Activated CD8-positive, alpha-beta T cell treated with anti-CD3 and anti-CD28 coated beads, Interleukin-2, amount 10 ng/mL, durations not matched to agents 7 days and 5 days (primary cell): ENCODE measurements at regions not wholly inside any gene's neighbourhood (a gene's known extent, or its start where the extent isn't known, plus 50 kb on each side); places are given as distances from the start of the nearest gene placed in this dataset.

Experiments
- ATAC-seq: fragments of 150-1000 bp; cut with Tn5 transposase; one replicate; pipeline ENCODE4 v1.10.0; 2021; ENCODE audit warnings: moderate library complexity
- CTCF ChIA-PET: fragments of 350-600 bp; sonication (Branson Sonifier 250); formaldehyde crosslinking; loops from one replicate; lab custom pipeline; 2021; ENCODE audit warnings: antibody characterized with exemption; lab: Charles Lee
- POLR2A ChIA-PET: fragments of 350-600 bp; sonication (Branson Sonifier 250); formaldehyde crosslinking; loops from one replicate; lab custom pipeline; 2021; ENCODE audit warnings: antibody characterized with exemption; lab: Charles Lee
- DNase-seq: peaks from one replicate; pipeline ENCODE4 v3.0.0-alpha.2; 2020
- H3K27ac Mint-ChIP-seq: one replicate; pipeline ENCODE4 v1.8.0; 2021; ENCODE audit warnings: mild to moderate bottlenecking, mixed read lengths
- H3K27me3 Mint-ChIP-seq: one replicate; pipeline ENCODE4 v1.8.0; 2021; ENCODE audit warnings: low read depth, mixed read lengths
- H3K36me3 Mint-ChIP-seq: one replicate; pipeline ENCODE4 v1.8.0; 2021; ENCODE audit warnings: low read depth, mixed read lengths
- H3K4me1 Mint-ChIP-seq: one replicate; pipeline ENCODE4 v1.8.0; 2021; ENCODE audit warnings: low read depth, mixed read lengths
- H3K4me3 Mint-ChIP-seq: one replicate; pipeline ENCODE4 v1.8.0; 2021; ENCODE audit warnings: mild to moderate bottlenecking, mixed read lengths
- H3K9me3 Mint-ChIP-seq: one replicate; pipeline ENCODE4 v1.8.0; 2022; ENCODE audit warnings: mixed read lengths; ENCODE audit not compliant: insufficient read depth

- H3K9me3 Mint-ChIP-seq = no peaks in the 10 kb centered on the region
- no peak overlapping the region for H3K27ac Mint-ChIP-seq
- DNase-seq (no peak), ATAC-seq (no peak)
- H3K36me3 Mint-ChIP-seq = no peaks in the 10 kb centered on the region
- ChIA-PET POLR2A (no interaction called here), CTCF (no interaction called here)
- no peaks in the 10 kb centered on the region for H3K4me1 Mint-ChIP-seq
- H3K27me3 Mint-ChIP-seq = no peaks in the 10 kb centered on the region
- no peak overlapping the region for H3K4me3 Mint-ChIP-seq
These were observed 105.4 kb upstream of the F3 start for GRCh38 chr1:94646786-94647555.

GRCh38 chr1:94646141-94646643 is 104.6 kb upstream of the F3 start:
- no peak for DNase-seq

GRCh38 chr1:94644352-94644751 is 102.8 kb upstream of the F3 start:
- Mint-ChIP-seq H3K4me3 (no peak overlapping the region), H3K36me3 (no peaks in the 10 kb centered on the region), H3K27ac (no peak overlapping the region), H3K27me3 (no peaks in the 10 kb centered on the region), H3K4me1 (no peaks in the 10 kb centered on the region), H3K9me3 (no peaks in the 10 kb centered on the region)
- ChIA-PET POLR2A (no interaction called here), CTCF (no interaction called here)
- DNase-seq (no peak), ATAC-seq (no peak)

More at GRCh38 chr1:94646141-94646643, 104.6 kb upstream of the F3 start:
- H3K4me1 Mint-ChIP-seq = no peaks in the 10 kb centered on the region
- no peak overlapping the region for H3K27ac Mint-ChIP-seq
- no peaks in the 10 kb centered on the region for H3K9me3 Mint-ChIP-seq
- CTCF ChIA-PET = no interaction called here
- ATAC-seq = no peak
- H3K27me3 Mint-ChIP-seq = no peaks in the 10 kb centered on the region
- POLR2A ChIA-PET = no interaction called here
- no peak overlapping the region for H3K4me3 Mint-ChIP-seq
- H3K36me3 Mint-ChIP-seq = no peaks in the 10 kb centered on the region

GRCh38 chr1:94643819-94644218 is 102.3 kb upstream of the F3 start:
- Mint-ChIP-seq H3K36me3 (no peaks in the 10 kb centered on the region), H3K27me3 (no peaks in the 10 kb centered on the region), H3K4me1 (no peaks in the 10 kb centered on the region), H3K9me3 (no peaks in the 10 kb centered on the region), H3K4me3 (no peak overlapping the region), H3K27ac (no peak overlapping the region)
- no peak for ATAC-seq
- ChIA-PET CTCF (no interaction called here), POLR2A (no interaction called here)
- no peak for DNase-seq

- DNase-seq (no peak), ATAC-seq (no peak)
- no peaks in the 10 kb centered on the region for H3K4me1 Mint-ChIP-seq
- H3K27ac Mint-ChIP-seq = no peak overlapping the region
- POLR2A ChIA-PET = no interaction called here
- CTCF ChIA-PET = no interaction called here
- H3K36me3 Mint-ChIP-seq = no peaks in the 10 kb centered on the region
- H3K27me3 Mint-ChIP-seq = no peaks in the 10 kb centered on the region
- no peaks in the 10 kb centered on the region for H3K9me3 Mint-ChIP-seq
- no peak overlapping the region for H3K4me3 Mint-ChIP-seq
These were observed 101.2 kb upstream of the F3 start for GRCh38 chr1:94642617-94643321.

- ATAC-seq = no peak
- Mint-ChIP-seq H3K4me1 (no peaks in the 10 kb centered on the region), H3K9me3 (no peaks in the 10 kb centered on the region), H3K27ac (no peak overlapping the region), H3K4me3 (no peak overlapping the region), H3K36me3 (no peaks in the 10 kb centered on the region), H3K27me3 (no peaks in the 10 kb centered on the region)
- ChIA-PET POLR2A (no interaction called here), CTCF (no interaction called here)
- no peak for DNase-seq
These were observed 100.4 kb upstream of the F3 start for GRCh38 chr1:94641990-94642389.

- no peak overlapping the region for H3K27ac Mint-ChIP-seq
- POLR2A ChIA-PET = no interaction called here
- ATAC-seq (no peak), DNase-seq (no peak)
- H3K4me1 Mint-ChIP-seq = no peaks in the 10 kb centered on the region
- H3K9me3 Mint-ChIP-seq = no peaks in the 10 kb centered on the region
- H3K27me3 Mint-ChIP-seq = no peaks in the 10 kb centered on the region
- no peak overlapping the region for H3K4me3 Mint-ChIP-seq
- H3K36me3 Mint-ChIP-seq = no peaks in the 10 kb centered on the region
- CTCF ChIA-PET = no interaction called here
These were observed 98.6 kb upstream of the F3 start for GRCh38 chr1:94640125-94640524.

- Mint-ChIP-seq H3K36me3 (no peaks in the 10 kb centered on the region), H3K27me3 (peaks cover 5% of the 10 kb centered on the region), H3K4me1 (no peaks in the 10 kb centered on the region), H3K27ac (no peak overlapping the region), H3K4me3 (no peak overlapping the region), H3K9me3 (no peaks in the 10 kb centered on the region)
- no peak for ATAC-seq
- no peak for DNase-seq
- CTCF ChIA-PET = no interaction called here
- POLR2A ChIA-PET = no interaction called here
These were observed 95.6 kb upstream of the F3 start for GRCh38 chr1:94637121-94637520.

- ChIA-PET POLR2A (no interaction called here), CTCF (no interaction called here)
- H3K27me3 Mint-ChIP-seq = peaks cover 5% of the 10 kb centered on the region
- no peak overlapping the region for H3K27ac Mint-ChIP-seq
- no peaks in the 10 kb centered on the region for H3K4me1 Mint-ChIP-seq
- H3K9me3 Mint-ChIP-seq = no peaks in the 10 kb centered on the region
- DNase-seq = no peak
- H3K4me3 Mint-ChIP-seq = no peak overlapping the region
- H3K36me3 Mint-ChIP-seq = no peaks in the 10 kb centered on the region
- ATAC-seq = no peak
These were observed 95.1 kb upstream of the F3 start for GRCh38 chr1:94636624-94637023.

GRCh38 chr1:94636100-94636499 is 94.5 kb upstream of the F3 start:
- Mint-ChIP-seq H3K4me1 (no peaks in the 10 kb centered on the region), H3K9me3 (no peaks in the 10 kb centered on the region), H3K36me3 (no peaks in the 10 kb centered on the region), H3K27ac (no peak overlapping the region), H3K4me3 (no peak overlapping the region), H3K27me3 (peaks cover 6% of the 10 kb centered on the region)
- ChIA-PET CTCF (no interaction called here), POLR2A (no interaction called here)
- ATAC-seq (no peak), DNase-seq (no peak)

- H3K4me3 Mint-ChIP-seq = no peak overlapping the region
- H3K27ac Mint-ChIP-seq = no peak overlapping the region
- CTCF ChIA-PET = no interaction called here
These were observed 93.4 kb upstream of the F3 start for GRCh38 chr1:94634977-94635416.

GRCh38 chr1:94633051-94633450 is 91.5 kb upstream of the F3 start:
- Mint-ChIP-seq H3K27me3 (peaks cover 7% of the 10 kb centered on the region), H3K4me3 (no peak overlapping the region)

More at GRCh38 chr1:94634977-94635416, 93.4 kb upstream of the F3 start:
- Mint-ChIP-seq H3K9me3 (no peaks in the 10 kb centered on the region), H3K4me1 (no peaks in the 10 kb centered on the region), H3K27me3 (peaks cover 7% of the 10 kb centered on the region), H3K36me3 (no peaks in the 10 kb centered on the region)
- ATAC-seq (no peak), DNase-seq (no peak)
- POLR2A ChIA-PET = no interaction called here

More at GRCh38 chr1:94633051-94633450, 91.5 kb upstream of the F3 start:
- CTCF ChIA-PET = no interaction called here
- DNase-seq (no peak), ATAC-seq (no peak)
- Mint-ChIP-seq H3K9me3 (no peaks in the 10 kb centered on the region), H3K27ac (no peak overlapping the region), H3K4me1 (no peaks in the 10 kb centered on the region), H3K36me3 (no peaks in the 10 kb centered on the region)
- POLR2A ChIA-PET = no interaction called here
